ENCODE measurements at regions not wholly inside any gene's neighbourhood (a gene's known extent, or its start where the extent isn't known, plus 50 kb on each side); places are given as distances from the start of the nearest gene placed in this dataset.

DNA sequence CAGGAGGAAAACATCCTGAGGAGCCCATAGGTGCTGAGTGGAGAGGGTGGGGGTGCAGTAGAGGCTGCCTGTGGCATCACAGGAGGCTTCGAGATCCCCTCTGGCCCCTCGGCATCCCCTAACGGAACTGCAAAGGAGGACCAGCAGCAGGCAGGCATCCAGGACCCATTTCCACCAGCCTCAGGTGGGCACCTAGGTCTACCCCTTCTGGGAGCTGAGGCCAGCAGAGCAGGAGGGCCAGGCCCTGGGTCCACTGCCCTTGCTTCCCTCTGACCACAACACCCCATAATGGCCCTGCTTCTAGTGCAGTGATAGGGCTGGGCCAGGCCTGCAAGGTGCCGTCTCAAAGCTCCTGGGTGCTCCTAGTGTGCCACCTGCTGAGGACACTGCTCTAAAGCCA is 723.0 kb downstream of the PTPRU start (continued):
- TF ChIP-seq ZFP30 (CRISPR knock-in tag; IDR thresholded peaks at IDR 0.05) (no peak), ZC3H10 (CRISPR knock-in tag; IDR thresholded peaks at IDR 0.05) (no peak)
- TF ChIP-seq, protein P1, sequence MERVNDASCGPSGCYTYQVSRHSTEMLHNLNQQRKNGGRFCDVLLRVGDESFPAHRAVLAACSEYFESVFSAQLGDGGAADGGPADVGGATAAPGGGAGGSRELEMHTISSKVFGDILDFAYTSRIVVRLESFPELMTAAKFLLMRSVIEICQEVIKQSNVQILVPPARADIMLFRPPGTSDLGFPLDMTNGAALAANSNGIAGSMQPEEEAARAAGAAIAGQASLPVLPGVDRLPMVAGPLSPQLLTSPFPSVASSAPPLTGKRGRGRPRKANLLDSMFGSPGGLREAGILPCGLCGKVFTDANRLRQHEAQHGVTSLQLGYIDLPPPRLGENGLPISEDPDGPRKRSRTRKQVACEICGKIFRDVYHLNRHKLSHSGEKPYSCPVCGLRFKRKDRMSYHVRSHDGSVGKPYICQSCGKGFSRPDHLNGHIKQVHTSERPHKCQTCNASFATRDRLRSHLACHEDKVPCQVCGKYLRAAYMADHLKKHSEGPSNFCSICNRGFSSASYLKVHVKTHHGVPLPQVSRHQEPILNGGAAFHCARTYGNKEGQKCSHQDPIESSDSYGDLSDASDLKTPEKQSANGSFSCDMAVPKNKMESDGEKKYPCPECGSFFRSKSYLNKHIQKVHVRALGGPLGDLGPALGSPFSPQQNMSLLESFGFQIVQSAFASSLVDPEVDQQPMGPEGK (CRISPR knock-in tag; IDR thresholded peaks at IDR 0.05; ENCODE audit: borderline replicate concordance), result no peak

DNA sequence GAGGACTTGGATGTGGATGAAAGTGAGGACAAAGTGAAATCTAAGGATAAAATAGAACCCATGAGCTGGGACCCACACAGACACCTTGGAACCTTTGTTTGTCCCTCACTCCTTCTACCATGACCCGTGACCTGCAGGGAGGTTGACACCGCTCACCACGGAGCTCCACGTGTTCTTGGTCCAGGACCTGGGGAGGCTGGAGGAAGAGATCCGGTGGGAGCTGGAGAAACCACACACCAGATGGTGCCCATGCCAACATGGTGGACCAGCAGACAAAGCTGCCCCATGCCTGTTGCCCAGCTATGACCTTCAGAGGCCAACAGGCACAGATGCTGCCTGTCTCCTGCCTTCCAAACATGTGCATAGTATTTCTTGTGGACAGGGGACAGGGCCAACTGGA is 721.9 kb downstream of the PTPRU start:
- no peak for TF ChIP-seq PPARA (CRISPR knock-in tag; IDR thresholded peaks at IDR 0.05; ENCODE audit: borderline replicate concordance)
- TF ChIP-seq ZNF8 (CRISPR knock-in tag; IDR thresholded peaks at IDR 0.05), result no peak
- no peak for TF ChIP-seq ZC3H10 (CRISPR knock-in tag; IDR thresholded peaks at IDR 0.05)
- TF ChIP-seq ISL1 (CRISPR knock-in tag; IDR thresholded peaks at IDR 0.05), result no peak
- TF ChIP-seq CREB5 (CRISPR knock-in tag; IDR thresholded peaks at IDR 0.05; ENCODE audit: low read depth), result no peak
- TF ChIP-seq ESRRG (CRISPR knock-in tag; IDR thresholded peaks at IDR 0.05), result no peak
- TF ChIP-seq POU6F1 (CRISPR knock-in tag; IDR thresholded peaks at IDR 0.05; ENCODE audit: borderline replicate concordance, low read depth), result no peak
- TF ChIP-seq ZFP30 (CRISPR knock-in tag; IDR thresholded peaks at IDR 0.05), result no peak
- TF ChIP-seq TOX (CRISPR knock-in tag; IDR thresholded peaks at IDR 0.05; ENCODE audit: borderline replicate concordance), result no peak
- TF ChIP-seq, protein P1 (CRISPR knock-in tag; IDR thresholded peaks at IDR 0.05; ENCODE audit: borderline replicate concordance), result no peak
- no peak for TF ChIP-seq ARNTL (CRISPR knock-in tag; IDR thresholded peaks at IDR 0.05; ENCODE audit: borderline replicate concordance, low read depth)
- no peak for TF ChIP-seq CSDC2 (CRISPR knock-in tag; IDR thresholded peaks at IDR 0.05)
- no peak for TF ChIP-seq BACH2 (CRISPR knock-in tag; IDR thresholded peaks at IDR 0.05; ENCODE audit: borderline replicate concordance)
- TF ChIP-seq ZNF70 (CRISPR knock-in tag; IDR thresholded peaks at IDR 0.05), result no peak
- TF ChIP-seq ZNF565 (CRISPR knock-in tag; conservative IDR thresholded peaks at IDR 0.05; ENCODE audit: low read depth), result no peak
- TF ChIP-seq ZFP3 (CRISPR knock-in tag; IDR thresholded peaks at IDR 0.05), result no peak
- TF ChIP-seq TCF4 (CRISPR knock-in tag; IDR thresholded peaks at IDR 0.05; ENCODE audit: borderline replicate concordance), result no peak
- no peak for ATAC-seq

- no peak for ATAC-seq
- no peak for TF ChIP-seq POU6F1 (CRISPR knock-in tag; IDR thresholded peaks at IDR 0.05; ENCODE audit: borderline replicate concordance, low read depth)
- no peak for TF ChIP-seq GLIS3 (CRISPR knock-in tag; IDR thresholded peaks at IDR 0.05)
- TF ChIP-seq OSR1 (CRISPR knock-in tag; IDR thresholded peaks at IDR 0.05), result no peak
- no peak for TF ChIP-seq TCF4 (CRISPR knock-in tag; IDR thresholded peaks at IDR 0.05; ENCODE audit: borderline replicate concordance)
- no peak for TF ChIP-seq ZNF70 (CRISPR knock-in tag; IDR thresholded peaks at IDR 0.05)
- TF ChIP-seq ZNF565 (CRISPR knock-in tag; conservative IDR thresholded peaks at IDR 0.05; ENCODE audit: low read depth), result no peak
- no peak for TF ChIP-seq ISL1 (CRISPR knock-in tag; IDR thresholded peaks at IDR 0.05)
- no peak for TF ChIP-seq RARB (CRISPR knock-in tag; IDR thresholded peaks at IDR 0.05)
- TF ChIP-seq CSDC2 (CRISPR knock-in tag; IDR thresholded peaks at IDR 0.05), result no peak
- TF ChIP-seq TOX (CRISPR knock-in tag; IDR thresholded peaks at IDR 0.05; ENCODE audit: borderline replicate concordance), result no peak
- TF ChIP-seq, protein P2, sequence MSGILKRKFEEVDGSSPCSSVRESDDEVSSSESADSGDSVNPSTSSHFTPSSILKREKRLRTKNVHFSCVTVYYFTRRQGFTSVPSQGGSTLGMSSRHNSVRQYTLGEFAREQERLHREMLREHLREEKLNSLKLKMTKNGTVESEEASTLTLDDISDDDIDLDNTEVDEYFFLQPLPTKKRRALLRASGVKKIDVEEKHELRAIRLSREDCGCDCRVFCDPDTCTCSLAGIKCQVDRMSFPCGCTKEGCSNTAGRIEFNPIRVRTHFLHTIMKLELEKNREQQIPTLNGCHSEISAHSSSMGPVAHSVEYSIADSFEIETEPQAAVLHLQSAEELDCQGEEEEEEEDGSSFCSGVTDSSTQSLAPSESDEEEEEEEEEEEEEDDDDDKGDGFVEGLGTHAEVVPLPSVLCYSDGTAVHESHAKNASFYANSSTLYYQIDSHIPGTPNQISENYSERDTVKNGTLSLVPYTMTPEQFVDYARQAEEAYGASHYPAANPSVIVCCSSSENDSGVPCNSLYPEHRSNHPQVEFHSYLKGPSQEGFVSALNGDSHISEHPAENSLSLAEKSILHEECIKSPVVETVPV (CRISPR knock-in tag; IDR thresholded peaks at IDR 0.05), result no peak
- TF ChIP-seq CREB5 (CRISPR knock-in tag; IDR thresholded peaks at IDR 0.05; ENCODE audit: low read depth), result no peak
- TF ChIP-seq TSHZ2 (CRISPR knock-in tag; IDR thresholded peaks at IDR 0.05), result no peak
- TF ChIP-seq ZFP3 (CRISPR knock-in tag; IDR thresholded peaks at IDR 0.05), result no peak
Observed at GRCh38 chr1:29956349-29957030, 720.2 kb downstream of the PTPRU start.
